Loucy (cell line): ENCODE measurements at regions not wholly inside any gene's neighbourhood (a gene's known extent, or its start where the extent isn't known, plus 50 kb on each side); places are given as distances from the start of the nearest gene placed in this dataset.

Source experiments
- CTCF ChIP-seq: fragments of 200-600 bp; sonication (generic); conservative IDR thresholded peaks from 2 replicates; pipeline ENCODE4 v1.5.1; 2014; ENCODE audit warnings: mild to moderate bottlenecking, antibody characterized with exemption, low read length
- EZH2phosphoT487 ChIP-seq: fragments of 200-600 bp; IDR thresholded peaks from 2 replicates; pipeline ENCODE4 v1.6.1; 2018; ENCODE audit warnings: antibody characterized with exemption, mild to moderate bottlenecking, moderate library complexity, borderline replicate concordance

- TF ChIP-seq CTCF (no peak), EZH2phosphoT487 (no peak)
Observed at GRCh38 chr21:16840538-16840937, 672.3 kb upstream of the CXADR start.
